H9 (cell line): ENCODE measurements at regions not wholly inside any gene's neighbourhood (a gene's known extent, or its start where the extent isn't known, plus 50 kb on each side); places are given as distances from the start of the nearest gene placed in this dataset.

Experiments
- DNase-seq: peaks from one replicate; pipeline ENCODE4 v3.0.0-alpha.2; 2017
- H2AFZ ChIP-seq: one replicate; pipeline ENCODE4 v1.6.1; 2013; ENCODE audit warnings: mild to moderate bottlenecking, low read length, control low read depth, moderate library complexity
- H2AK5ac ChIP-seq: 2 replicates; pipeline ENCODE4 v1.6.1; 2013; ENCODE audit warnings: low read length, control low read depth, mixed read lengths; ENCODE audit not compliant: insufficient read length
- H2BK120ac ChIP-seq: one replicate; pipeline ENCODE4 v1.6.1; 2013; ENCODE audit warnings: low read depth, mild to moderate bottlenecking, low read length, control low read depth, inconsistent platforms; ENCODE audit not compliant: poor library complexity, severe bottlenecking
- H2BK12ac ChIP-seq: 2 replicates; pipeline ENCODE4 v1.6.1; 2013; ENCODE audit warnings: low read length, control low read depth, mixed read lengths, low read depth; ENCODE audit not compliant: insufficient read length
- H2BK15ac ChIP-seq: 2 replicates; pipeline ENCODE4 v1.6.1; 2013; ENCODE audit warnings: low read depth, low read length, control low read depth
- H2BK20ac ChIP-seq: one replicate; pipeline ENCODE4 v1.6.1; 2013; ENCODE audit warnings: low read depth, mild to moderate bottlenecking, low read length, control low read depth, inconsistent platforms; ENCODE audit not compliant: poor library complexity, severe bottlenecking
- H2BK5ac ChIP-seq: 2 replicates; pipeline ENCODE4 v1.6.1; 2013; ENCODE audit warnings: low read length, control low read depth, mixed read lengths; ENCODE audit not compliant: insufficient read length
- H3K14ac ChIP-seq: 2 replicates; pipeline ENCODE4 v1.6.1; 2013; ENCODE audit warnings: low read length, control low read depth; ENCODE audit not compliant: insufficient read depth
- H3K18ac ChIP-seq: 2 replicates; pipeline ENCODE4 v1.6.1; 2013; ENCODE audit warnings: low read depth, mild to moderate bottlenecking, mixed read lengths, low read length, control low read depth; ENCODE audit not compliant: insufficient read length
- H3K23ac ChIP-seq: 2 replicates; pipeline ENCODE4 v1.6.1; 2013; ENCODE audit warnings: low read length, control low read depth, mixed read lengths, low read depth; ENCODE audit not compliant: insufficient read length
- H3K23me2 ChIP-seq: 2 replicates; pipeline ENCODE4 v1.6.1; 2013; ENCODE audit warnings: low read depth, mild to moderate bottlenecking, mixed read lengths, low read length, control low read depth; ENCODE audit not compliant: insufficient read length, poor library complexity, severe bottlenecking
- H3K27ac ChIP-seq: 2 replicates; pipeline ENCODE4 v1.5.1; 2013; ENCODE audit warnings: low read length, control low read depth, mixed read lengths, low read depth; ENCODE audit not compliant: insufficient read length
- H3K27me3 ChIP-seq: 2 replicates; pipeline ENCODE4 v1.6.1; 2013; ENCODE audit warnings: low read length, control low read depth, inconsistent platforms; ENCODE audit not compliant: insufficient read depth
- H3K4ac ChIP-seq: 2 replicates; pipeline ENCODE4 v1.6.1; 2013; ENCODE audit warnings: low read depth, mild to moderate bottlenecking, control low read depth, inconsistent platforms, low read length, moderate library complexity
- H3K4me1 ChIP-seq: 2 replicates; pipeline ENCODE4 v1.6.1; 2013; ENCODE audit warnings: low read length, control low read depth, inconsistent platforms; ENCODE audit not compliant: insufficient read depth
- H3K4me2 ChIP-seq: 2 replicates; pipeline ENCODE4 v1.6.1; 2013; ENCODE audit warnings: low read length, control low read depth, mixed read lengths; ENCODE audit not compliant: insufficient read length, insufficient read depth
- H3K56ac ChIP-seq: 2 replicates; pipeline ENCODE4 v1.6.1; 2013; ENCODE audit warnings: low read depth, mild to moderate bottlenecking, mixed read lengths, low read length, control low read depth; ENCODE audit not compliant: insufficient read length
- H3K79me1 ChIP-seq: 2 replicates; pipeline ENCODE4 v1.6.1; 2013; ENCODE audit warnings: low read depth, mild to moderate bottlenecking, moderate library complexity, low read length, control low read depth, inconsistent platforms; ENCODE audit not compliant: insufficient read depth, poor library complexity, severe bottlenecking
- H3K79me2 ChIP-seq: 2 replicates; pipeline ENCODE4 v1.6.1; 2013; ENCODE audit warnings: low read length, control low read depth, inconsistent platforms; ENCODE audit not compliant: insufficient read depth
- H3K9ac ChIP-seq: 2 replicates; pipeline ENCODE4 v1.6.1; 2013; ENCODE audit warnings: low read length, control low read depth, mixed read lengths; ENCODE audit not compliant: insufficient read length; ENCODE audit errors: extremely low read depth
- H3K9me3 ChIP-seq: one replicate; pipeline ENCODE4 v1.6.1; 2013; ENCODE audit warnings: low read depth, low read length, inconsistent platforms; ENCODE audit not compliant: control insufficient read depth
- H3T11ph ChIP-seq: one replicate; pipeline ENCODE4 v1.6.1; 2013; ENCODE audit warnings: mild to moderate bottlenecking, low read length, control low read depth, inconsistent platforms
- H4K20me1 ChIP-seq: one replicate; pipeline ENCODE4 v1.6.1; 2013; ENCODE audit not compliant: control insufficient read depth, insufficient read length, insufficient read depth
- H4K5ac ChIP-seq: 2 replicates; pipeline ENCODE4 v1.6.1; 2013; ENCODE audit warnings: low read depth, mild to moderate bottlenecking, mixed read lengths, low read length, control low read depth; ENCODE audit not compliant: insufficient read length
- H4K8ac ChIP-seq: replicated peaks from 2 replicates; pipeline ENCODE4 v1.6.1; 2013; ENCODE audit warnings: low read length, control low read depth, mixed read lengths, low read depth; ENCODE audit not compliant: insufficient read length
- H4K91ac ChIP-seq: 2 replicates; pipeline ENCODE4 v1.6.1; 2013; ENCODE audit warnings: low read depth, mild to moderate bottlenecking, moderate library complexity, mixed read lengths, low read length, control low read depth; ENCODE audit not compliant: insufficient read length
- H3K27ac Mint-ChIP-seq, 3 experiments: 2 replicates in 2 of 3; 3 replicates in 1 of 3; pipeline ENCODE4 v1.8.0; 2020 to 2021; ENCODE audit warnings: mixed read lengths in 3 of 3, mild to moderate bottlenecking in 1 of 3, moderate library complexity in 1 of 3
- H3K27me3 Mint-ChIP-seq: 2 replicates; pipeline ENCODE4 v1.8.0; 2021; ENCODE audit warnings: low read depth, mild to moderate bottlenecking, moderate library complexity, mixed read lengths
- H3K36me3 Mint-ChIP-seq, 3 experiments: 2 replicates in 2 of 3; 3 replicates in 1 of 3; pipeline ENCODE4 v1.8.0; 2020 to 2021; ENCODE audit warnings: low read depth in 3 of 3, mixed read lengths in 3 of 3; ENCODE audit not compliant: insufficient read depth in 1 of 3
- H3K4me1 Mint-ChIP-seq, 2 experiments: 2 replicates each; pipeline ENCODE4 v1.8.0; 2020; ENCODE audit warnings: mixed read lengths in 2 of 2
- H3K4me3 Mint-ChIP-seq, 2 experiments: 2 replicates in 1 of 2; 3 replicates in 1 of 2; pipeline ENCODE4 v1.8.0; 2020 to 2021; ENCODE audit warnings: mild to moderate bottlenecking in 2 of 2, mixed read lengths in 2 of 2, moderate library complexity in 1 of 2
- H3K9me3 Mint-ChIP-seq, 2 experiments: 2 replicates in 1 of 2; 3 replicates in 1 of 2; pipeline ENCODE4 v1.8.0; 2020; ENCODE audit warnings: mild to moderate bottlenecking in 2 of 2, mixed read lengths in 2 of 2, moderate library complexity in 1 of 2
- CTCF ChIP-seq: fragments of 200-600 bp; sonication (generic); conservative IDR thresholded peaks from 3 replicates; pipeline ENCODE4 v1.8.0; 2021; ENCODE audit warnings: antibody characterized with exemption, mild to moderate bottlenecking
- WGBS: extraction: QIAGEN DNeasy Blood & Tissue Kit; methylation state at CpG from one replicate; pipeline ENCODE4 v1.1.7; 2013; ENCODE audit warnings: missing lambda C conversion rate, low lambda C conversion rate, mixed read lengths; ENCODE audit not compliant: insufficient read length; ENCODE audit errors: extremely low coverage; 5-methylcytosine and 5-hydroxymethylcytosine counted together

- H3K9me3 Mint-ChIP-seq: peaks cover 0 to 3% of the 10 kb centered on the region in 2 experiments; a peak in 2 of 5 replicates
- WGBS: no CpG with 5 or more reads among the region's 9 CpGs
- H4K5ac ChIP-seq: no peak overlapping the region
These were observed 97.2 kb upstream of the CNTN4 start for GRCh38 chr3:2001306-2002108.

More at GRCh38 chr3:2001306-2002108, 97.2 kb upstream of the CNTN4 start:
- Histone ChIP-seq H4K91ac (no peak overlapping the region), H2AFZ (no peak overlapping the region), H3K4ac (no peak overlapping the region), H2BK5ac (no peak overlapping the region), H3K79me2 (no peaks in the 10 kb centered on the region), H3K23ac (no peak overlapping the region), H3T11ph (no peak overlapping the region), H3K4me1 (no peaks in the 10 kb centered on the region), H3K9me3 (no peaks in the 10 kb centered on the region), H2BK20ac (no peak overlapping the region), H3K27ac (no peak overlapping the region), H3K14ac (no peak overlapping the region), H2BK120ac (no peak overlapping the region), H3K18ac (no peak overlapping the region), H2BK15ac (no peak overlapping the region), H3K79me1 (no peaks in the 10 kb centered on the region), H3K9ac (no peak overlapping the region), H3K4me2 (no peak overlapping the region), H4K8ac (no peak overlapping the region), H2AK5ac (no peak overlapping the region), H3K27me3 (no peaks in the 10 kb centered on the region), H3K56ac (no peak overlapping the region), H3K23me2 (no peaks in the 10 kb centered on the region), H4K20me1 (no peaks in the 10 kb centered on the region), H2BK12ac (no peak overlapping the region)
- H3K4me1 Mint-ChIP-seq: no peaks in the 10 kb centered on the region
- H3K27me3 Mint-ChIP-seq: no peaks in the 10 kb centered on the region
- no peak for DNase-seq
- no peak overlapping the region; a peak in 1 of 7 replicates for H3K27ac Mint-ChIP-seq
- TF ChIP-seq CTCF: no peak
- no peak overlapping the region for H3K4me3 Mint-ChIP-seq
- H3K36me3 Mint-ChIP-seq: no peaks in the 10 kb centered on the region
